PC-3 (cell line): ENCODE measurements at regions not wholly inside any gene's neighbourhood (a gene's known extent, or its start where the extent isn't known, plus 50 kb on each side); places are given as distances from the start of the nearest gene placed in this dataset.

ENCODE experiments used
- ATAC-seq: fragments of 200-7000 bp; cut with Tn5 transposase; 2 replicates; pipeline ENCODE4 v1.9.1; 2020; ENCODE audit warnings: mild to moderate bottlenecking, moderate library complexity
- BruUV-seq: library from RNA; stranded (reverse); fragments of 400-500 nt; replicated peaks from 2 replicates; lab custom pipeline; 2021; lab: Mats Ljungman, UMichigan
- CTCF ChIA-PET: fragments of 300-600 bp; sonication (Branson Sonifier 250); formaldehyde crosslinking; loops from one replicate; lab custom pipeline; 2022; ENCODE audit warnings: antibody characterized with exemption; lab: Charles Lee
- POLR2A ChIA-PET: fragments of 300-600 bp; sonication (Branson Sonifier 250); formaldehyde crosslinking; loops from one replicate; lab custom pipeline; 2022; ENCODE audit warnings: antibody characterized with exemption; ENCODE audit not compliant: unreplicated experiment; lab: Charles Lee
- DNase-seq: peaks from one replicate; pipeline ENCODE4 v3.0.0-alpha.2; 2015
- H2AFZ ChIP-seq: fragments of 300-600 bp; sonication (generic); 2 replicates; pipeline ENCODE4 v1.6.0; 2016; ENCODE audit warnings: antibody characterized with exemption, low read length
- H3F3A ChIP-seq: fragments of 300-600 bp; sonication (generic); one replicate; pipeline ENCODE4 v1.6.0; 2017; ENCODE audit warnings: antibody characterized with exemption, low read length, control low read depth, mild to moderate bottlenecking; ENCODE audit not compliant: unreplicated experiment
- H3K27ac ChIP-seq: fragments of 300-600 bp; sonication (generic); 2 replicates; pipeline ENCODE4 v1.5.1; 2016; ENCODE audit warnings: mild to moderate bottlenecking, low read length
- H3K27me3 ChIP-seq: fragments of 300-600 bp; sonication (generic); 2 replicates; pipeline ENCODE4 v1.6.1; 2016; ENCODE audit warnings: low read length, mixed read lengths
- H3K36me3 ChIP-seq: fragments of 300-600 bp; sonication (generic); 2 replicates; pipeline ENCODE4 v1.6.1; 2016; ENCODE audit warnings: low read depth, mixed run types, low read length, mixed read lengths
- H3K4me1 ChIP-seq: fragments of 300-600 bp; sonication (generic); 2 replicates; pipeline ENCODE4 v1.5.1; 2016; ENCODE audit warnings: low read length; ENCODE audit not compliant: insufficient read depth
- H3K4me2 ChIP-seq: fragments of 300-600 bp; sonication (generic); 2 replicates; pipeline ENCODE4 v1.6.0; 2016; ENCODE audit warnings: low read length
- H3K4me3 ChIP-seq: fragments of 300-600 bp; sonication (generic); 2 replicates; pipeline ENCODE4 v1.5.1; 2016; ENCODE audit warnings: mild to moderate bottlenecking, low read length, mixed read lengths
- H3K79me2 ChIP-seq: fragments of 300-600 bp; sonication (generic); 2 replicates; pipeline ENCODE4 v1.6.1; 2017; ENCODE audit warnings: low read length, mixed read lengths
- H3K9ac ChIP-seq: fragments of 300-600 bp; sonication (generic); 2 replicates; pipeline ENCODE4 v1.6.0; 2016; ENCODE audit warnings: mild to moderate bottlenecking, low read length
- H3K9me2 ChIP-seq: fragments of 300-600 bp; sonication (generic); replicated peaks from 2 replicates; pipeline ENCODE4 v1.6.1; 2016; ENCODE audit warnings: mixed run types, low read length, mixed read lengths
- H3K9me3 ChIP-seq: fragments of 300-600 bp; sonication (generic); 2 replicates; pipeline ENCODE4 v1.6.1; 2016; ENCODE audit warnings: low read length, mixed read lengths
- H4K20me1 ChIP-seq: fragments of 300-600 bp; sonication (generic); 2 replicates; pipeline ENCODE4 v1.6.1; 2016; ENCODE audit warnings: low read length, mixed read lengths
- EZH2 ChIP-seq: fragments of 300-600 bp; sonication (generic); IDR thresholded peaks from one replicate; pipeline ENCODE4 v1.6.1; 2017; ENCODE audit warnings: antibody characterized with exemption, mild to moderate bottlenecking, low read length; ENCODE audit not compliant: unreplicated experiment
- EZH2phosphoT487 ChIP-seq: fragments of 300-600 bp; sonication (generic); IDR thresholded peaks from 2 replicates; pipeline ENCODE4 v1.6.1; 2018; ENCODE audit warnings: mild to moderate bottlenecking, antibody characterized with exemption, low read length, borderline replicate concordance
- intact Hi-C: fragments of 100-400 bp; cut with micrococcal nuclease; formaldehyde crosslinking; loops from 2 replicates; pipeline ENCODE4 v1.9.0; 2023
- TF ChIP-seq, protein P1 (sequence below): fragments of 300-600 bp; sonication (generic); conservative IDR thresholded peaks from 2 replicates; pipeline ENCODE4 v1.5.1; 2017; ENCODE audit warnings: antibody characterized with exemption, low read depth, mild to moderate bottlenecking, low read length

GRCh38 chr12:98439471-98439951 lies 75.9 kb upstream of the TMPO start:
- TF ChIP-seq, protein P1, sequence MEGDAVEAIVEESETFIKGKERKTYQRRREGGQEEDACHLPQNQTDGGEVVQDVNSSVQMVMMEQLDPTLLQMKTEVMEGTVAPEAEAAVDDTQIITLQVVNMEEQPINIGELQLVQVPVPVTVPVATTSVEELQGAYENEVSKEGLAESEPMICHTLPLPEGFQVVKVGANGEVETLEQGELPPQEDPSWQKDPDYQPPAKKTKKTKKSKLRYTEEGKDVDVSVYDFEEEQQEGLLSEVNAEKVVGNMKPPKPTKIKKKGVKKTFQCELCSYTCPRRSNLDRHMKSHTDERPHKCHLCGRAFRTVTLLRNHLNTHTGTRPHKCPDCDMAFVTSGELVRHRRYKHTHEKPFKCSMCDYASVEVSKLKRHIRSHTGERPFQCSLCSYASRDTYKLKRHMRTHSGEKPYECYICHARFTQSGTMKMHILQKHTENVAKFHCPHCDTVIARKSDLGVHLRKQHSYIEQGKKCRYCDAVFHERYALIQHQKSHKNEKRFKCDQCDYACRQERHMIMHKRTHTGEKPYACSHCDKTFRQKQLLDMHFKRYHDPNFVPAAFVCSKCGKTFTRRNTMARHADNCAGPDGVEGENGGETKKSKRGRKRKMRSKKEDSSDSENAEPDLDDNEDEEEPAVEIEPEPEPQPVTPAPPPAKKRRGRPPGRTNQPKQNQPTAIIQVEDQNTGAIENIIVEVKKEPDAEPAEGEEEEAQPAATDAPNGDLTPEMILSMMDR: no peak
- TF ChIP-seq EZH2phosphoT487 (no peak), EZH2 (no peak)
- ATAC-seq (no peak; the same call in 1 of the 2 replicates), DNase-seq (no peak)
- no peak overlapping the region for H2AFZ ChIP-seq
- H3K27ac ChIP-seq: no peak overlapping the region
- no peak overlapping the region for H3K4me2 ChIP-seq
- peaks cover 6% of the 10 kb centered on the region; the same call in 1 of the 2 replicates for H3K4me1 ChIP-seq
- no peaks in the 10 kb centered on the region for H3K36me3 ChIP-seq
- H3K9me2 ChIP-seq: no peaks in the 10 kb centered on the region
- H3K4me3 ChIP-seq: no peak overlapping the region
- ChIA-PET CTCF (no interaction called here), POLR2A (no interaction called here)
- H4K20me1 ChIP-seq: no peaks in the 10 kb centered on the region
- no TSS peak for BruUV-seq
- peaks cover 19% of the 10 kb centered on the region for H3K27me3 ChIP-seq
- H3K9ac ChIP-seq: no peak overlapping the region
- no peaks in the 10 kb centered on the region for H3K9me3 ChIP-seq
- intact Hi-C loops: no loop called here
- no peaks in the 10 kb centered on the region for H3K79me2 ChIP-seq
- no peaks in the 10 kb centered on the region for H3F3A ChIP-seq

GRCh38 chr12:98439981-98440581 lies 75.3 kb upstream of the TMPO start:
- TF ChIP-seq EZH2 (no peak), EZH2phosphoT487 (no peak)
- TF ChIP-seq, protein P1: no peak
- peak; percentile 13; the same call in 1 of the 2 replicates for ATAC-seq
- no peak overlapping the region for H3K9ac ChIP-seq
- peaks cover 21% of the 10 kb centered on the region for H3K27me3 ChIP-seq
- peaks cover 6% of the 10 kb centered on the region; the same call in 1 of the 2 replicates for H3K4me1 ChIP-seq
- no peaks in the 10 kb centered on the region for H3K9me3 ChIP-seq
- no peak overlapping the region for H3K27ac ChIP-seq
- H3K36me3 ChIP-seq: no peaks in the 10 kb centered on the region
- H3F3A ChIP-seq: no peaks in the 10 kb centered on the region
- H3K79me2 ChIP-seq: no peaks in the 10 kb centered on the region
- H3K4me3 ChIP-seq: no peak overlapping the region
- intact Hi-C loops: no loop called here
- no peaks in the 10 kb centered on the region for H4K20me1 ChIP-seq
- no TSS peak for BruUV-seq
- ChIA-PET CTCF (no interaction called here), POLR2A (no interaction called here)
- H3K4me2 ChIP-seq: no peak overlapping the region
- DNase-seq: peak; percentile 60
- H2AFZ ChIP-seq: no peak overlapping the region
- no peaks in the 10 kb centered on the region for H3K9me2 ChIP-seq

DNA sequence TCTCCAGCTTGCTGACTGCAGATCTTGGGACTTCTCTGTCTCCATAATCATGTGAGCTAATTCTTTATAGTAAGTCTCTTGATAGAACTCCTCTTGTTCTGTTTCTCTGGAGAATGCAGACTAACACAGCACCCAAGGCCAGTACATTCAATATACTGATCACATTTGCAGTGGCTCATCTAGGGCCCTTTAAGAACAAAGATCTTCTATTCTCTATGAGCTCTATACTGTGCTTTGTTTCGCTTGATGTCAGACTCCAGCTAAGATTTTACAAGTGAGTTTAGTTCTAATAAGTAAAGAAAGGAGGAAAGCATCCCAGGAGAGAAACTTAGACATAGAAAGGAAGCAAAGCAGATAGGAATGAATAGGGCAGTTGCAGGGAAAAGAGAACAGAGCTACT lies 69.3 kb upstream of the TMPO start:
- Histone ChIP-seq H3K27ac (no peak overlapping the region), H3K27me3 (peaks cover 50% of the 10 kb centered on the region), H3K9me3 (no peaks in the 10 kb centered on the region), H3K4me2 (no peak overlapping the region), H3K9ac (no peak overlapping the region), H3K4me3 (no peak overlapping the region), H3K9me2 (no peaks in the 10 kb centered on the region), H2AFZ (no peak overlapping the region), H3F3A (no peaks in the 10 kb centered on the region), H3K79me2 (no peaks in the 10 kb centered on the region), H3K4me1 (no peaks in the 10 kb centered on the region), H3K36me3 (no peaks in the 10 kb centered on the region), H4K20me1 (no peaks in the 10 kb centered on the region)
- CTCF ChIA-PET: no interaction called here
- no peak for ATAC-seq
- TF ChIP-seq, protein P1: no peak
- TF ChIP-seq EZH2 (no peak), EZH2phosphoT487 (no peak)
- no peak for DNase-seq
- BruUV-seq: no TSS peak
- POLR2A ChIA-PET: no interaction called here
- intact Hi-C loops: no loop called here
